IMR-90 (cell line): ENCODE measurements at regions not wholly inside any gene's neighbourhood (a gene's known extent, or its start where the extent isn't known, plus 50 kb on each side); places are given as distances from the start of the nearest gene placed in this dataset.

Source experiments
- ATAC-seq: fragments of 200-7000 bp; cut with Tn5 transposase; 2 replicates; pipeline ENCODE4 v1.9.1; 2020; ENCODE audit warnings: low read depth, mild to moderate bottlenecking, moderate library complexity
- BruUV-seq: library from RNA; stranded (reverse); fragments of 400-500 nt; replicated peaks from 2 replicates; lab custom pipeline; 2021; lab: Mats Ljungman, UMichigan
- CTCF ChIA-PET: fragments of 300-600 bp; formaldehyde crosslinking; extraction: SDS; loops from one replicate; lab custom pipeline; 2021; ENCODE audit warnings: antibody characterized with exemption; lab: Yijun Ruan, JAX
- POLR2A ChIA-PET: fragments of 300-600 bp; sonication (Branson Sonifier 250); formaldehyde crosslinking; loops from one replicate; lab custom pipeline; 2022; ENCODE audit warnings: antibody characterized with exemption; ENCODE audit not compliant: unreplicated experiment; lab: Charles Lee
- DNase-seq: peaks from one replicate; pipeline ENCODE4 v3.0.0; 2013
- H2AFZ ChIP-seq: replicated peaks from 2 replicates; pipeline ENCODE3; 2013; ENCODE audit warnings: low read length, mild to moderate bottlenecking; ENCODE audit not compliant: poor library complexity
- H2AK5ac ChIP-seq: 2 replicates; pipeline ENCODE4 v1.6.1; 2013; ENCODE audit warnings: low read depth, low read length, inconsistent platforms
- H2AK9ac ChIP-seq: replicated peaks from 2 replicates; pipeline ENCODE3; 2013; ENCODE audit warnings: mild to moderate bottlenecking, low read depth, low read length, moderate library complexity; ENCODE audit not compliant: poor library complexity
- H2BK120ac ChIP-seq: 2 replicates; pipeline ENCODE4 v1.6.1; 2013; ENCODE audit warnings: low read depth, low read length, inconsistent platforms
- H2BK15ac ChIP-seq: 3 replicates; pipeline ENCODE4 v1.6.1; 2013; ENCODE audit warnings: low read depth, low read length, inconsistent platforms
- H2BK20ac ChIP-seq: 2 replicates; pipeline ENCODE4 v1.6.1; 2013; ENCODE audit warnings: low read depth, mild to moderate bottlenecking, inconsistent platforms, low read length, moderate library complexity
- H2BK5ac ChIP-seq: 2 replicates; pipeline ENCODE4 v1.6.1; 2013; ENCODE audit warnings: mild to moderate bottlenecking, low read depth, low read length, inconsistent platforms; ENCODE audit not compliant: poor library complexity, severe bottlenecking
- H3K14ac ChIP-seq: replicated peaks from 2 replicates; pipeline ENCODE4 v1.6.1; 2013; ENCODE audit warnings: low read depth, low read length, inconsistent platforms
- H3K18ac ChIP-seq: 2 replicates; pipeline ENCODE4 v1.6.1; 2013; ENCODE audit warnings: low read depth, low read length, control low read depth
- H3K23ac ChIP-seq: 2 replicates; pipeline ENCODE4 v1.6.1; 2013; ENCODE audit warnings: low read depth, low read length, inconsistent platforms
- H3K27ac ChIP-seq: 2 replicates; pipeline ENCODE4 v1.5.1; 2013; ENCODE audit warnings: mild to moderate bottlenecking, control low read depth, low read length; ENCODE audit not compliant: insufficient read depth
- H3K27me3 ChIP-seq: 2 replicates; pipeline ENCODE4 v1.6.1; 2013; ENCODE audit warnings: low read length; ENCODE audit not compliant: control insufficient read depth, insufficient read depth
- H3K36me3 ChIP-seq: 2 replicates; pipeline ENCODE4 v1.6.1; 2013; ENCODE audit warnings: low read length, mixed read lengths; ENCODE audit not compliant: control insufficient read depth, insufficient read depth
- H3K4ac ChIP-seq: 2 replicates; pipeline ENCODE4 v1.6.1; 2013; ENCODE audit warnings: low read depth, low read length, inconsistent platforms
- H3K4me1 ChIP-seq: 2 replicates; pipeline ENCODE4 v1.6.1; 2013; ENCODE audit warnings: low read length, mixed read lengths; ENCODE audit not compliant: control insufficient read depth, insufficient read depth
- H3K4me2 ChIP-seq: 2 replicates; pipeline ENCODE4 v1.6.1; 2013; ENCODE audit warnings: low read depth, mild to moderate bottlenecking, control low read depth, low read length, moderate library complexity
- H3K4me3 ChIP-seq: 2 replicates; pipeline ENCODE4 v1.5.1; 2013; ENCODE audit warnings: low read depth, mild to moderate bottlenecking, control low read depth, low read length, moderate library complexity; ENCODE audit not compliant: insufficient read depth
- H3K56ac ChIP-seq: 2 replicates; pipeline ENCODE4 v1.6.1; 2013; ENCODE audit warnings: low read length, inconsistent platforms; ENCODE audit not compliant: insufficient read depth; ENCODE audit errors: extremely low read depth
- H3K79me1 ChIP-seq, 2 experiments: 2 replicates each; pipeline ENCODE4 v1.6.1; 2013; ENCODE audit warnings: low read length in 2 of 2, inconsistent platforms in 1 of 2, low read depth in 1 of 2
- H3K9ac ChIP-seq: 2 replicates; pipeline ENCODE4 v1.6.1; 2013; ENCODE audit warnings: low read depth, low read length, control low read depth
- H3K9me1 ChIP-seq: 2 replicates; pipeline ENCODE4 v1.6.1; 2013; ENCODE audit warnings: low read length, inconsistent platforms; ENCODE audit not compliant: insufficient read depth
- H3K9me3 ChIP-seq: 2 replicates; pipeline ENCODE4 v1.6.1; 2013; ENCODE audit warnings: low read length; ENCODE audit not compliant: control insufficient read depth, insufficient read depth
- H4K20me1 ChIP-seq: 2 replicates; pipeline ENCODE4 v1.6.1; 2013; ENCODE audit warnings: low read length, inconsistent platforms; ENCODE audit not compliant: insufficient read depth
- H4K5ac ChIP-seq: 2 replicates; pipeline ENCODE4 v1.6.1; 2013; ENCODE audit warnings: mild to moderate bottlenecking, low read depth, low read length, control low read depth
- H4K8ac ChIP-seq, 2 experiments: 2 replicates each; pipeline ENCODE4 v1.6.1; 2013; ENCODE audit warnings: low read depth in 2 of 2, low read length in 2 of 2, control low read depth in 1 of 2, inconsistent platforms in 1 of 2
- H4K91ac ChIP-seq: 2 replicates; pipeline ENCODE4 v1.6.1; 2013; ENCODE audit warnings: low read depth, low read length, inconsistent platforms; ENCODE audit not compliant: insufficient read depth
- MXI1 ChIP-seq: IDR thresholded peaks from 2 replicates; pipeline ENCODE4 v1.6.1; 2012; ENCODE audit warnings: low read depth, mild to moderate bottlenecking, low read length, moderate library complexity, borderline replicate concordance
- POLR2A ChIP-seq: IDR thresholded peaks from 2 replicates; pipeline ENCODE4 v1.6.1; 2012; ENCODE audit warnings: mild to moderate bottlenecking, low read depth, low read length
- RCOR1 ChIP-seq: IDR thresholded peaks from 2 replicates; pipeline ENCODE4 v1.6.1; 2012; ENCODE audit warnings: mild to moderate bottlenecking, low read length, improper control_type of control experiment; ENCODE audit not compliant: insufficient replicate concordance
- WGBS, 2 experiments: methylation state at CpG; one replicate each; pipeline versions ENCODE4 v1.1.5 to v1.1.7; 2013; ENCODE audit warnings: missing lambda C conversion rate in 2 of 2; ENCODE audit not compliant: insufficient read length in 1 of 2; ENCODE audit errors: extremely low coverage in 2 of 2; 5-methylcytosine and 5-hydroxymethylcytosine counted together
- dilution Hi-C: fragments of 300-500 bp; cut with HindIII; formaldehyde crosslinking; loops from one replicate; pipeline ENCODE4 v1.14.3; 2018; ENCODE audit warnings: low sequenced_read_pairs; ENCODE audit not compliant: unreplicated experiment
- in situ Hi-C: fragments of 300-500 bp; cut with MboI; formaldehyde crosslinking; loops from 3 replicates; pipeline ENCODE4 v1.14.3; 2019; ENCODE audit warnings: low sequenced_read_pairs, inconsistent platforms, mixed read lengths
- intact Hi-C: fragments of 100-400 bp; cut with micrococcal nuclease; formaldehyde crosslinking; loops from 2 replicates; pipeline ENCODE4 v1.10.0; 2022

- Histone ChIP-seq H3K79me1 (no peaks in the 10 kb centered on the region), H2BK5ac (no peak overlapping the region), H3K4me2 (no peak overlapping the region), H2BK15ac (no peak overlapping the region), H3K23ac (no peak overlapping the region), H3K4ac (no peak overlapping the region), H4K8ac (no peak overlapping the region), H4K20me1 (no peaks in the 10 kb centered on the region), H3K9me1 (no peaks in the 10 kb centered on the region), H3K14ac (no peak overlapping the region), H2AK5ac (no peak overlapping the region), H3K18ac (no peak overlapping the region), H4K91ac (no peak overlapping the region), H2AK9ac (no peak overlapping the region), H2AFZ (no peak overlapping the region), H3K9ac (no peak overlapping the region), H3K4me1 (no peaks in the 10 kb centered on the region), H3K9me3 (peaks cover 15% of the 10 kb centered on the region), H3K27me3 (no peaks in the 10 kb centered on the region), H2BK120ac (no peak overlapping the region), H3K36me3 (no peaks in the 10 kb centered on the region), H2BK20ac (no peak overlapping the region), H3K56ac (no peak overlapping the region), H3K27ac (no peak overlapping the region), H4K5ac (no peak overlapping the region), H3K4me3 (no peak overlapping the region)
- BruUV-seq, result no TSS peak
- TF ChIP-seq MXI1, result no peak
- no peak for TF ChIP-seq POLR2A
- TF ChIP-seq RCOR1, result no peak
- in situ Hi-C loops (no loop called here), intact Hi-C loops (no loop called here), dilution Hi-C loops (no loop called here)
- no peak for DNase-seq
- ATAC-seq, result no peak
- ChIA-PET CTCF (no interaction called here), POLR2A (no interaction called here)
- WGBS, 2 experiments, result 14% methylated on average over 2 of the region's 7 CpGs; no CpG with 5 or more reads in 1 of the 2 experiments
Measured at GRCh38 chr1:105005594-105006195, 1256.0 kb downstream of the AMY1C start.
